ENCODE measurements at regions not wholly inside any gene's neighbourhood (a gene's known extent, or its start where the extent isn't known, plus 50 kb on each side); places are given as distances from the start of the nearest gene placed in this dataset.

DNA sequence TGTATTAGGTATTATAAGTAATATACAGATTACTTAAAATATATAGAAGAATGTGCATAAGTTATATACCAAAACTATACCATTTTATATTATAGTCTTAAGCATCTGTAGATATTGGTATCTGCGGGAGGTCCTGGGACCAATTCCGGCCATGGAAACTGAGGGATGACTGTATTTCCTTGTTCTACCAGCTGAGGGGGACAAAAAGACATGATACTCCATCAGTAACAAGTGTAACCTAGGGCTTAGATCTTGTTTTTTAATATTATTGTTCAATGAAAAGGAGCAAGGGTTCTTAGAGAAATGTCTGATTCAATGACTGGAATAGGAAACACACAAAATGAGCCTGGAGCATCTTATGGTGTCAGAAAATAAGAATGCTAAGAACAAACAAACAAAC lies 752.5 kb downstream of the CCSER2 start:
- no peaks in the 10 kb centered on the region for H3K27me3 ChIP-seq (ENCODE audit: insufficient read depth, low read length)
- Mint-ChIP-seq H3K4me1 (no peaks in the 10 kb centered on the region), H3K9me3 (no peaks in the 10 kb centered on the region; a peak in 2 of 5 replicates), H3K36me3 (ENCODE audit: insufficient read depth in 1 of 3, low read depth in 3 of 3) (no peaks in the 10 kb centered on the region), H3K27ac (no peak overlapping the region), H3K27me3 (ENCODE audit: low read depth) (no peaks in the 10 kb centered on the region), H3K4me3 (no peak overlapping the region)
- H3K79me2 ChIP-seq (ENCODE audit: insufficient read depth, low read length): no peaks in the 10 kb centered on the region
- H3K27ac ChIP-seq (ENCODE audit: insufficient read length, low read depth, low read length): no peak overlapping the region
- no peak overlapping the region for H2BK5ac ChIP-seq (ENCODE audit: insufficient read length, low read length)
- no peak overlapping the region for H3K9ac ChIP-seq (ENCODE audit: extremely low read depth, insufficient read length, low read length)
- H3K9me3 ChIP-seq (ENCODE audit: control insufficient read depth, low read depth, low read length): no peaks in the 10 kb centered on the region
- H4K8ac ChIP-seq (replicated peaks; ENCODE audit: insufficient read length, low read depth, low read length): no peak overlapping the region
- no peak overlapping the region for H3K4ac ChIP-seq (ENCODE audit: low read depth, low read length)
- H4K20me1 ChIP-seq (ENCODE audit: control insufficient read depth, insufficient read depth, insufficient read length): no peaks in the 10 kb centered on the region
- H2BK20ac ChIP-seq (ENCODE audit: low read depth, low read length, poor library complexity, severe bottlenecking): no peak overlapping the region
- TF ChIP-seq, protein P1, sequence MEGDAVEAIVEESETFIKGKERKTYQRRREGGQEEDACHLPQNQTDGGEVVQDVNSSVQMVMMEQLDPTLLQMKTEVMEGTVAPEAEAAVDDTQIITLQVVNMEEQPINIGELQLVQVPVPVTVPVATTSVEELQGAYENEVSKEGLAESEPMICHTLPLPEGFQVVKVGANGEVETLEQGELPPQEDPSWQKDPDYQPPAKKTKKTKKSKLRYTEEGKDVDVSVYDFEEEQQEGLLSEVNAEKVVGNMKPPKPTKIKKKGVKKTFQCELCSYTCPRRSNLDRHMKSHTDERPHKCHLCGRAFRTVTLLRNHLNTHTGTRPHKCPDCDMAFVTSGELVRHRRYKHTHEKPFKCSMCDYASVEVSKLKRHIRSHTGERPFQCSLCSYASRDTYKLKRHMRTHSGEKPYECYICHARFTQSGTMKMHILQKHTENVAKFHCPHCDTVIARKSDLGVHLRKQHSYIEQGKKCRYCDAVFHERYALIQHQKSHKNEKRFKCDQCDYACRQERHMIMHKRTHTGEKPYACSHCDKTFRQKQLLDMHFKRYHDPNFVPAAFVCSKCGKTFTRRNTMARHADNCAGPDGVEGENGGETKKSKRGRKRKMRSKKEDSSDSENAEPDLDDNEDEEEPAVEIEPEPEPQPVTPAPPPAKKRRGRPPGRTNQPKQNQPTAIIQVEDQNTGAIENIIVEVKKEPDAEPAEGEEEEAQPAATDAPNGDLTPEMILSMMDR (conservative IDR thresholded peaks at IDR 0.05): peak; percentile 52; the same call in 2 of the 3 replicates
- H2AFZ ChIP-seq (ENCODE audit: low read length): no peak overlapping the region
- no peak overlapping the region for H3K56ac ChIP-seq (ENCODE audit: insufficient read length, low read depth, low read length)
- no peak overlapping the region for H2BK120ac ChIP-seq (ENCODE audit: low read depth, low read length, poor library complexity, severe bottlenecking)
- H4K91ac ChIP-seq (ENCODE audit: insufficient read length, low read depth, low read length): no peak overlapping the region
- H3T11ph ChIP-seq (ENCODE audit: low read length): no peak overlapping the region
- no CpG with 5 or more reads among the region's 2 CpGs for WGBS (ENCODE audit: extremely low coverage, insufficient read length, low lambda C conversion rate)
- H3K23ac ChIP-seq (ENCODE audit: insufficient read length, low read depth, low read length): no peak overlapping the region
- H4K5ac ChIP-seq (ENCODE audit: insufficient read length, low read depth, low read length): no peak overlapping the region
- no peak overlapping the region for H3K4me2 ChIP-seq (ENCODE audit: insufficient read depth, insufficient read length, low read length)
- H3K18ac ChIP-seq (ENCODE audit: insufficient read length, low read depth, low read length): no peak overlapping the region
- H2BK12ac ChIP-seq (ENCODE audit: insufficient read length, low read depth, low read length): no peak overlapping the region
- H3K79me1 ChIP-seq (ENCODE audit: insufficient read depth, low read depth, low read length, poor library complexity, severe bottlenecking): no peaks in the 10 kb centered on the region
- H3K14ac ChIP-seq (ENCODE audit: insufficient read depth, low read length): no peak overlapping the region
- no peaks in the 10 kb centered on the region for H3K23me2 ChIP-seq (ENCODE audit: insufficient read length, low read depth, low read length, poor library complexity, severe bottlenecking)
- no peaks in the 10 kb centered on the region for H3K4me1 ChIP-seq (ENCODE audit: insufficient read depth, low read length)
- no peak overlapping the region for H2BK15ac ChIP-seq (ENCODE audit: low read depth, low read length)
- DNase-seq: no peak
- no peak overlapping the region for H2AK5ac ChIP-seq (ENCODE audit: insufficient read length, low read length)

All from H9 (cell line).